Panc1 (cell line): ENCODE measurements at regions not wholly inside any gene's neighbourhood (a gene's known extent, or its start where the extent isn't known, plus 50 kb on each side); places are given as distances from the start of the nearest gene placed in this dataset.

Experiments
- CTCF ChIP-seq: fragments of 450-650 bp; IDR thresholded peaks from 2 replicates; pipeline ENCODE4 v1.5.1; 2017; ENCODE audit warnings: mild to moderate bottlenecking
- TF ChIP-seq, protein P1 (sequence below), 2 experiments: IDR thresholded peaks; 2 replicates each; pipeline ENCODE4 v1.6.1; 2011 to 2012; ENCODE audit warnings: low read depth in 2 of 2, control low read depth in 1 of 2, low read length in 1 of 2, mild to moderate bottlenecking in 1 of 2, moderate library complexity in 1 of 2; ENCODE audit not compliant: insufficient read depth in 1 of 2

GRCh38 chr6:139987091-139987490 is 612.6 kb upstream of the CITED2 start:
- TF ChIP-seq CTCF = no peak
- TF ChIP-seq, protein P1, sequence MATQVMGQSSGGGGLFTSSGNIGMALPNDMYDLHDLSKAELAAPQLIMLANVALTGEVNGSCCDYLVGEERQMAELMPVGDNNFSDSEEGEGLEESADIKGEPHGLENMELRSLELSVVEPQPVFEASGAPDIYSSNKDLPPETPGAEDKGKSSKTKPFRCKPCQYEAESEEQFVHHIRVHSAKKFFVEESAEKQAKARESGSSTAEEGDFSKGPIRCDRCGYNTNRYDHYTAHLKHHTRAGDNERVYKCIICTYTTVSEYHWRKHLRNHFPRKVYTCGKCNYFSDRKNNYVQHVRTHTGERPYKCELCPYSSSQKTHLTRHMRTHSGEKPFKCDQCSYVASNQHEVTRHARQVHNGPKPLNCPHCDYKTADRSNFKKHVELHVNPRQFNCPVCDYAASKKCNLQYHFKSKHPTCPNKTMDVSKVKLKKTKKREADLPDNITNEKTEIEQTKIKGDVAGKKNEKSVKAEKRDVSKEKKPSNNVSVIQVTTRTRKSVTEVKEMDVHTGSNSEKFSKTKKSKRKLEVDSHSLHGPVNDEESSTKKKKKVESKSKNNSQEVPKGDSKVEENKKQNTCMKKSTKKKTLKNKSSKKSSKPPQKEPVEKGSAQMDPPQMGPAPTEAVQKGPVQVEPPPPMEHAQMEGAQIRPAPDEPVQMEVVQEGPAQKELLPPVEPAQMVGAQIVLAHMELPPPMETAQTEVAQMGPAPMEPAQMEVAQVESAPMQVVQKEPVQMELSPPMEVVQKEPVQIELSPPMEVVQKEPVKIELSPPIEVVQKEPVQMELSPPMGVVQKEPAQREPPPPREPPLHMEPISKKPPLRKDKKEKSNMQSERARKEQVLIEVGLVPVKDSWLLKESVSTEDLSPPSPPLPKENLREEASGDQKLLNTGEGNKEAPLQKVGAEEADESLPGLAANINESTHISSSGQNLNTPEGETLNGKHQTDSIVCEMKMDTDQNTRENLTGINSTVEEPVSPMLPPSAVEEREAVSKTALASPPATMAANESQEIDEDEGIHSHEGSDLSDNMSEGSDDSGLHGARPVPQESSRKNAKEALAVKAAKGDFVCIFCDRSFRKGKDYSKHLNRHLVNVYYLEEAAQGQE (IDR thresholded peaks at IDR 0.05; ENCODE audit: insufficient read depth in 1 of 2, low read depth in 2 of 2, low read length in 1 of 2) = no peak
